DOHH2 (cell line): ENCODE measurements at regions not wholly inside any gene's neighbourhood (a gene's known extent, or its start where the extent isn't known, plus 50 kb on each side); places are given as distances from the start of the nearest gene placed in this dataset.

ENCODE experiments used
- CTCF ChIP-seq: fragments of 200-600 bp; sonication (generic); IDR thresholded peaks from one replicate; pipeline ENCODE4 v1.5.1; 2014; ENCODE audit warnings: antibody characterized with exemption, mild to moderate bottlenecking, low read depth, low read length; ENCODE audit not compliant: poor library complexity, severe bottlenecking
- EZH2phosphoT487 ChIP-seq: fragments of 200-600 bp; sonication (generic); IDR thresholded peaks from 2 replicates; pipeline ENCODE4 v1.6.1; 2017; ENCODE audit warnings: borderline replicate concordance, mild to moderate bottlenecking, antibody characterized with exemption, low read length, moderate library complexity, mixed read lengths

GRCh38 chr1:164051782-164052181 is 507.2 kb upstream of the PBX1 start:
- no peak for TF ChIP-seq CTCF
- TF ChIP-seq EZH2phosphoT487: no peak
